HG03469 (cell line): ENCODE measurements at regions not wholly inside any gene's neighbourhood (a gene's known extent, or its start where the extent isn't known, plus 50 kb on each side); places are given as distances from the start of the nearest gene placed in this dataset.

ENCODE experiments used
- ATAC-seq: cut with Tn5 transposase; IDR thresholded peaks from one replicate; pipeline ENCODE4 v1.9.1; 2021; ENCODE audit warnings: mild to moderate bottlenecking, moderate library complexity, moderate number of reproducible peaks; ENCODE audit not compliant: unreplicated experiment

- no peak for ATAC-seq
Measured at GRCh38 chr5:143992496-143992895, 178.0 kb downstream of the YIPF5 start.

GRCh38 chr5:144002876-144003275, 167.6 kb downstream of the YIPF5 start:
- no peak for ATAC-seq

DNA sequence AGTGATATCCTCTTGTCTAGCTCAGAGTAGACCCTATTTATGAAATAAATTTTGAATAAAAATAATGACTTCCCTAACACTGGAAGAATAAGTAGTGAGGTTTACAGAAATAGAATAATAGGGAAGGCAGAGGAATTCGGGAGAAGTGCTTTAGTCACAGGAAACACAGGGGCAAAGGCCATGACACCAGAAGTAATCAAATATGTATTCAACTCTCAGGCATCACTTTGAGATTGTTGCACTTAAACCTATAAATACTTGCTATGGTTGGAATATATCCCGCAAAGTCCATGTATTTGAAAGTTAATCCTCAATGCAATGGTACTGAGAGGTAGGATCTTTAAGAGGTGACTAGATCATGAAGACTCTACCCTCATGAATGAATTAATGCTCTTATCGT, 166.8 kb downstream of the YIPF5 start:
- ATAC-seq: no peak

GRCh38 chr5:144004146-144004545, 166.3 kb downstream of the YIPF5 start:
- ATAC-seq: no peak

DNA sequence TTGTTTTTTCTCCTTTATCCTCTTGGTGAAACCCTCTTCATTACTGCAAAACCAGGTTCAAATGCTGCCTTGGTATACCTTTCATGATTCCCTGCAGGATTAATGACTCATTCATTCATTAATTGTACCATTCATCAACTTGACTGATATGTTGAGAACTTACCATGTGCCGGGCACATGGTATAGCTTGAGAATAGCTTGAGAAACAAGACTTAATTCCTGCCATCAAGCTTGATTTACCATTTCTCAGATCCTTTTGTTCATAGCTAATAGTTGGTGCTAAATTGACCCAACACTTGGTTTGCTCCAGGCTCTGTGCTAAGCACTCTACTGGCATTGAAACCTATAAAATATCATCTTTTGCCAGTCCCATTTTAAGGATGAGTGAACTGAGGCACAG, 165.7 kb downstream of the YIPF5 start:
- no peak for ATAC-seq

- ATAC-seq: no peak
Measured at GRCh38 chr5:144009116-144009515, 161.3 kb downstream of the YIPF5 start.

DNA sequence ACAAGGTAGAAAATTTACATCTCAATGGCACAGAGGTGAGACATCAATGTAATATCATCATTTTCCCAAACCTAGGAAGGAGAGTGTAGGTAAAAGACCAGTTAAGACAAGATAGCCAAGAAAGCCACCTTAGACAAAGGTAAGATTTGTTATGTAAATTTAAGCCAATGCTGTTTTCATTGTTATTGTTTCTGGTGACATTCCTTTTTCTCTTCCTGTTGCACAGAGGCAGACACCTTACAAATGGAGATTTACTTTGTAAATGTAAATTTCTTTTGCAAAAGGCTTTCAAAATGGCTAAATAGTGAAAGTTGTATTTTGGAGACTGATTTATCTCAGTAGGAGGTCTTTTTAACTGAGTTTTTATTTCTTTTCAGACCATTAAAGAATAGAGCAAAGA, 159.1 kb downstream of the YIPF5 start:
- ATAC-seq: no peak

GRCh38 chr5:144013816-144014215, 156.6 kb downstream of the YIPF5 start:
- ATAC-seq: no peak

- no peak for ATAC-seq
Measured at GRCh38 chr5:144015961-144016360, 154.5 kb downstream of the YIPF5 start.

GRCh38 chr5:144017119-144017518, 153.3 kb downstream of the YIPF5 start:
- ATAC-seq: no peak

DNA sequence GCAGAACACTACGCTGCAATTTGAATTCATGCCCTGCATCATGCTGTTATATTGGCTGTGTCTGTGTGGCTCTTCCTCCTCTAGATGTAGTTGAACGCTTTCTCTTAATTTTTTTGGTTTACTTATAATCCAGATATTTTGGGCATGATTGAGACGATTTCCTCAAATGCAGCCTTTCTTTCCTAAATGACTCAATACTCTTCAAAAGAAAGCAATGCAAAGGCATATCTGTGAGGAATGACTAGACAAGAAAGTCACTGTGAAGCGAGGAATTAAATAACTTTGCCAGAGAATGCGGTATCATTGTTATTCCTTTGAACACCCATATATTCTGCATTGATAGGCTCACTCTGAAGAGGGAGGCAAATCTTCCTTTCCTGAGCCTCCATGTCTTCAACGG, 152.8 kb downstream of the YIPF5 start:
- ATAC-seq: no peak

GRCh38 chr5:144024090-144024489, 146.4 kb downstream of the YIPF5 start:
- ATAC-seq: no peak

DNA sequence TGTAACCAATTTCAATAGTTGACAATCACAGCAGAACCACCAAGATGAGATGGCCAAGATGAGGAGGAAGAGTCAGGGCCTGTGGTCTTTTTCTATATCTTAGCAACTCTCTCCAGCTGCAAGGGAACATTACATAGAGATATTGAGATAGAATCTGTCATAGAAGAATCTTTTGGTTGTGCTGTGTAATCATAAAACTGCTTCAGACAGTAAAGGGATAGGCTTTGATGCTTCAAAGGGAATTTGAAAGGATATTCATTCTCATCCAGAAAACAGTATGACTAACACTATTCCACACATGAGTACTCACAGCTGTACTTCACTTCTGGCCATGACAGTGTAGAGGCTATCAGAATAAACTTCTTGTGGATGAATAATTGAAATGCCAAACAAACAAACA, 145.9 kb downstream of the YIPF5 start:
- no peak for ATAC-seq

- ATAC-seq: no peak
Measured at GRCh38 chr5:144026286-144026685, 144.2 kb downstream of the YIPF5 start.

- ATAC-seq: no peak
Measured at GRCh38 chr5:144028058-144028457, 142.4 kb downstream of the YIPF5 start.

GRCh38 chr5:144028636-144029035, 141.8 kb downstream of the YIPF5 start:
- no peak for ATAC-seq

DNA sequence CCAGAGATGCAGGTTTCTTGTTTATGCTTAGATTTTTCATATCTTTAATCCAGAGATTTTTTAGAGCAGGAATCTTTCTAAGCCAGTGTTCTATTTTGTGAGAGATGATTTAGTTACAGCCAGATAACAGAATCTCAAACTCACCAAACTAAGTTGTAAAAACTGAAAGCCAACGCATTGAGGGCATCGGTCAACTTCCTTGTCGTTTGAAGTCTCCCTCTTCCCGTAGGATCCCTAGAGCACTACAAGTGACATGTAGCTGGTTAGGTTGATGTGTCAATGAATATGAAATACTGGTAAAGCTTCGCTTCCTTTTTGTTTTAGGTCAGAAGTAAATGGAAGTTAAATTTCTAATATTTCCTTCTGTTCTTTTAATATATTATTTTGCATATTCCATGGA, 139.6 kb downstream of the YIPF5 start:
- ATAC-seq: no peak

GRCh38 chr5:144032375-144032774, 138.1 kb downstream of the YIPF5 start:
- ATAC-seq: no peak

DNA sequence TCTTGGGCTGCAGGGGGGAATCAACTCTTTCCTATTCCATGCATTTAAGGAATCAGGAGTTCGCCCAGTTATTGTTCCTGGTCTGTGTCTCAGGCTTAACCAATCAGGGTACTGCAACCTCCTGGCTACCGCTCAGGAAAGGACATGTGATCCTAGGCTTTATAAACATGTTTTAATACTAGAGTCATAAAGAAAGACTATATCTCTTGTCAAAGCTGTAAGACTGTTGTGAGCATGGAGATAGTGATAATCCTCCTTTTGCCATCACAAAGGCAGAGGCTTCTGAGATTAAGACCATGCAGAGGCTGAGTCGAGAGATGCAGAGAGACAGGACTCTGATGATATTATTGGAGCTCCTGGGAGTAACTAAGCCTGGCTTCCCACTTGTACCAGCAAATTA, 137.0 kb downstream of the YIPF5 start:
- no peak for ATAC-seq

DNA sequence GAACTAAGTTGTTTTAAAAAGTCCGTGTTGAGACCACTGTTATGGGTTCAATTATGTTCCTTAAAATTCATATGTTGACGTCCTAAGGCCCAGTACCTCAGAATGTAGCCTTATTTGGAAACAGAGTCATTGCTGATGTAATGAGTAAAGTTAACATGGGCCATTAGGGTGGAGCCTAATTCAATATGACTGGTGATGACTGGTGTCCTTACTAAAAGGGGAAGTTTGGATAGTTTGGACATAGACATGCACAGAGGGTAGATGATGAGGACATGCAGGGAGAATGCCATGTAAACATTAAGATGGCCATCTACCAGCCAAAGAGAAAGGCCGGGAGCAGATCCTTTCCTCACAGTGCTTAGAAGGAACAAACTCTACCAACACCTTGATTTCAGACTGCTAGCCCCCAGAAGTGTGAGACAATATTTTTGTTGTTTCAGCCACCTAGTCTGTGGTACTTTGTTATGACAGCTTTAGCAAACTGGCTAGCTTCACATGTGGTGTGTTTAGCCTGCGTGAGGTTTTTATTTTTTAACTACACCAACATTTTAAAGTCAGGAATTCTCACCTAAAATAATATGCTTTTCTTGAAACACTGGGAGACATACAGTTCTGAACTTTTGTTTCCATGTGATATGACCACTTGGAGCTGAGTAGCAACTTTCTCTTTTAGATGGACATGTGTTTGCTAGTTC, 135.3 kb downstream of the YIPF5 start:
- no peak for ATAC-seq

DNA sequence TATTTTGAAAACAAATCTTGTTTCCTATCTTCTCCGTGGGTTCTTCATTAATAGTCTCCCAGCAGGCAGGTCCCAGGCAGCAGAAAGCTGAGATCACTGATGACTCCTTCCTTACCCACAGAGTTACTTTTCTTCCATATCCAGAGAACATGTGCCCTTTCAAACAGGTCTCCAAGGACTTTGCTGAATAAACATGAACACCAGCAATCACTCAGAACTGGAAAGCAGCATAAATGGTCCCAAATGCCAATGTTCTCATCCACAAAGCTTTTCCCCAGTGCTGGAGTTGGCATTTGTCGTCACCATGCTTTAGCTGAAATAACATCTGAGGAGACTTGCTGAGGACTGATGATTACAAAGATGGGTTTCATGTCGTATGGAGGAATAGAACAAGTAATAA, 134.0 kb downstream of the YIPF5 start:
- ATAC-seq: no peak

DNA sequence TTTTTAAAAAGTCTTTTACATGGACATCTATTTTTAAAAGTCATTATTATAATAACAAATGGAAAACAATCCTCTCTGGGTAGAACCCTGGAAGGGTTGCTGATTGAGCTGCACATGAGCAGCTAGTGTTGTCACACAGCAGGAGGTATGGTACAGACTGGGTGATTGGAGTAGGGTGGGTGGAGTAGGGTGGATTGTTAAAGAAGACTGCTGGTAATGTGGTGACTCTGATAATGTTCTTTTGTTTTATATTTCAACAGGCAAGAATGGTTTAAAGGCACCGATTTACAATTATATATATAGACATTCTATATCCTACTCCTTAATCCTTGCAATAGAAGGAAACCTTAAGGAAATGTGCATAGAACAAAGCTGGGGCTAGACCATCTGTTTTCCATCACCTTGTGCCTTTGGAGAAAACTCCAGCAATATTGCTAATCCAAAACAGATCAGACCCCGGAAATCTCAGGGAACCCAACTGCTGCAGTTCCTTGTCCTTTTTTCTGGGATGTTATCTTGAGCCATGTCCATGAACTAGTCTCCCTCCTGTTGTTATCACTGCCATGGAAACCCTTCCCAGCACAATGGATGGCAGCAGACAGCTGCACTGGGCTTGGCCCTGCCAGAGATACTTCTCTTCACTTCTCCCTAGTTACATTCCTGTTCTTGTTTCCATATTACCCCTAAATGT, 129.7 kb downstream of the YIPF5 start:
- ATAC-seq: no peak

DNA sequence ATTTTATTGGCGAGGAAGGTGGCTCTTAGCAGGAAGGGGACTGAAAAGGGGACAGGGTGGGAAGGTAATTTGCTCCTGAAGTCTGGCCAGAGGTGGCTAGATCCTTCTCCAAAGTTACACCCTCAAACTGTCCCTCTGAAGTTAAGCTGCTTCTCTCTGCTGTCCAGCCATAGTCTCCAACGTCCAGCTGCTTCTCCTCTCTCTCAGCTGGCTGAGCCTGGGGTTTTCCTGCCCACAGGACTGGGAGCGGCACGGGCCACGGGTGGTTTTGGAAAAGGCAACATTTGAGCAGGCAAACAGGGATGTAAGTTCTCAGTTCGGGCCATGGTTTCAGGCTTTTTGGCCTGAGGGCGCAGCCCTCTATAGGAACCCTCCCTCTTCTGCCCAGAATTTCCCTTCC, 128.3 kb downstream of the YIPF5 start:
- ATAC-seq: no peak
